WERI-Rb-1 (cell line): ENCODE measurements at regions not wholly inside any gene's neighbourhood (a gene's known extent, or its start where the extent isn't known, plus 50 kb on each side); places are given as distances from the start of the nearest gene placed in this dataset.
A peak's percentile ranks its signal among the peaks of the same experiment; 100 is the strongest.

Source experiments
- DNase-seq: peaks from one replicate; pipeline ENCODE4 v3.0.0-alpha.2; 2020
- H3K27ac ChIP-seq: fragments of 250-450 bp; sonication (Bioruptor Pico); 2 replicates; pipeline ENCODE4 v1.5.1; 2020; ENCODE audit warnings: mild to moderate bottlenecking, moderate library complexity
- H3K27me3 ChIP-seq: fragments of 250-450 bp; sonication (Bioruptor Pico); 2 replicates; pipeline ENCODE4 v1.5.1; 2021; ENCODE audit warnings: mild to moderate bottlenecking, low read depth, moderate library complexity; ENCODE audit not compliant: insufficient read depth, severe bottlenecking
- H3K36me3 ChIP-seq: fragments of 250-450 bp; sonication (Bioruptor Pico); 2 replicates; pipeline ENCODE4 v1.5.1; 2020; ENCODE audit warnings: mild to moderate bottlenecking, moderate library complexity
- H3K4me3 ChIP-seq: 2 replicates; pipeline ENCODE4 v1.5.1; 2011; ENCODE audit warnings: low read depth, mild to moderate bottlenecking, control low read depth, low read length
- H3K9me3 ChIP-seq: fragments of 250-450 bp; sonication (Bioruptor Pico); 2 replicates; pipeline ENCODE4 v1.5.1; 2021; ENCODE audit warnings: mild to moderate bottlenecking, moderate library complexity; ENCODE audit not compliant: severe bottlenecking
- TF ChIP-seq, protein P1 (sequence below): IDR thresholded peaks from 2 replicates; pipeline ENCODE4 v1.5.1; 2011; ENCODE audit warnings: low read depth, mild to moderate bottlenecking, control low read depth, inconsistent platforms, low read length

DNA sequence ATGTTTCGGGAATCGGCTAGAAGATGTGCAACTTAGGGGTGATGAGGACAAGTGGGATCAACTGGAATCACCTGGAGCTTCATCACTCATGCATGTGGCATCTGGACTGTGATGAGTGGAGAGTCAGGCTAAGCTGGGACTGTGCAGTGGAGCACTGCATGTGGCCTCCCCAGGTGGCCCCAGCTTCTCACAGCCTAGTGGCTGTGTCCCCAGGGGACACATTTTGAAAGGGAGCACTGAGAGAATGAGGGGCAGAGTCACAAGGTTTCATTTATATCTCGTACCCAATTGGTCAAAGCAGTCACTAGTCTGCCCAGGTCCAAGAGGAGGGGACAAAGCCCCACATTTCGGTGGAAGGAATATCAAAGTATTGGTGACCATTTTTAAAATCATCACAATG is 54.8 kb upstream of the TCF7L2 start:
- TF ChIP-seq, protein P1, sequence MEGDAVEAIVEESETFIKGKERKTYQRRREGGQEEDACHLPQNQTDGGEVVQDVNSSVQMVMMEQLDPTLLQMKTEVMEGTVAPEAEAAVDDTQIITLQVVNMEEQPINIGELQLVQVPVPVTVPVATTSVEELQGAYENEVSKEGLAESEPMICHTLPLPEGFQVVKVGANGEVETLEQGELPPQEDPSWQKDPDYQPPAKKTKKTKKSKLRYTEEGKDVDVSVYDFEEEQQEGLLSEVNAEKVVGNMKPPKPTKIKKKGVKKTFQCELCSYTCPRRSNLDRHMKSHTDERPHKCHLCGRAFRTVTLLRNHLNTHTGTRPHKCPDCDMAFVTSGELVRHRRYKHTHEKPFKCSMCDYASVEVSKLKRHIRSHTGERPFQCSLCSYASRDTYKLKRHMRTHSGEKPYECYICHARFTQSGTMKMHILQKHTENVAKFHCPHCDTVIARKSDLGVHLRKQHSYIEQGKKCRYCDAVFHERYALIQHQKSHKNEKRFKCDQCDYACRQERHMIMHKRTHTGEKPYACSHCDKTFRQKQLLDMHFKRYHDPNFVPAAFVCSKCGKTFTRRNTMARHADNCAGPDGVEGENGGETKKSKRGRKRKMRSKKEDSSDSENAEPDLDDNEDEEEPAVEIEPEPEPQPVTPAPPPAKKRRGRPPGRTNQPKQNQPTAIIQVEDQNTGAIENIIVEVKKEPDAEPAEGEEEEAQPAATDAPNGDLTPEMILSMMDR = no peak

DNA sequence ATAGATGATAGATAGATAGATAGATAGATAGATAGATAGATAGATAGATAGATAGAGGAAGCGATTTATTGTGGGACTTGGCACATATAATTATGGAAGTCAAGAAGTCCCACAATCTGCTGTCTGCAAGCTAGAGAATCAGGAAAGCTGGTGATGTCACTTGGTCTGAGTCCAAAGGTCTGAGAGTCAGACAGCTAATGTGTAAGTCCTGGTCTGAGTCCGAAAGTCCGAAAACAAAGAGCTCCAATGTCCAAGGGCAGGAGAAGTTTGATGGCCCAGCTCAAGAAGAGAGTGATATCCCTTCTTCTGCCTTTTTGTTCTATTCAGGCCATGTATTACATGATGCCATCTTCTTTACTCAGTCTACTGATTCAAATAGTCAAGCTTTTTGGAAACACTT is 53.8 kb upstream of the TCF7L2 start:
- no peaks in the 10 kb centered on the region for H3K9me3 ChIP-seq
- no peak overlapping the region for H3K4me3 ChIP-seq
- H3K27ac ChIP-seq = no peak overlapping the region
- TF ChIP-seq, protein P1 = no peak
- no peak for DNase-seq
- H3K36me3 ChIP-seq = no peaks in the 10 kb centered on the region
- no peaks in the 10 kb centered on the region for H3K27me3 ChIP-seq

More for the DNA sequence above, 54.8 kb upstream of the TCF7L2 start:
- no peak for DNase-seq
- Histone ChIP-seq H3K36me3 (no peaks in the 10 kb centered on the region), H3K4me3 (no peak overlapping the region), H3K27me3 (no peaks in the 10 kb centered on the region), H3K27ac (no peak overlapping the region), H3K9me3 (no peaks in the 10 kb centered on the region)

DNA sequence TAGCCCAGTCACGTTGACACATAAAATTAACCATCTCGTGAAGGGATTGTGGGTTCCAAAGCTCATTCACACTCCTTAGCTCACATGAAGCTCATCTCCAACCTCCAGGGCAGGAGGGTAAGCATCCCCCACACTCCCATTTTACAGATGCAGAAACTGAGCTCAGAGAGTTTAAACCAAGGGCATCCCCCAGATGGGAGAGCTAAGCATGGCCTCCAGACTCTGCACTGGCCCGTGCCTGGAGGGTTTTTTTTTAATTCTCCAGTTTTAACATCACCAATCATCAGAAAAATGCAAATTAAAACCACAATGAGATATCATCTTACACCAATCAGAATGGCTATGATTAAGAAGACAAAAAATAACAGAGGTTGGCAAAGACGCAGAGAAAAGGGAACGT is 53.3 kb upstream of the TCF7L2 start:
- H3K27ac ChIP-seq = no peak overlapping the region
- TF ChIP-seq, protein P1 = no peak
- H3K4me3 ChIP-seq = no peak overlapping the region
- no peak for DNase-seq
- no peaks in the 10 kb centered on the region for H3K36me3 ChIP-seq
- H3K9me3 ChIP-seq = no peaks in the 10 kb centered on the region
- H3K27me3 ChIP-seq = no peaks in the 10 kb centered on the region

DNA sequence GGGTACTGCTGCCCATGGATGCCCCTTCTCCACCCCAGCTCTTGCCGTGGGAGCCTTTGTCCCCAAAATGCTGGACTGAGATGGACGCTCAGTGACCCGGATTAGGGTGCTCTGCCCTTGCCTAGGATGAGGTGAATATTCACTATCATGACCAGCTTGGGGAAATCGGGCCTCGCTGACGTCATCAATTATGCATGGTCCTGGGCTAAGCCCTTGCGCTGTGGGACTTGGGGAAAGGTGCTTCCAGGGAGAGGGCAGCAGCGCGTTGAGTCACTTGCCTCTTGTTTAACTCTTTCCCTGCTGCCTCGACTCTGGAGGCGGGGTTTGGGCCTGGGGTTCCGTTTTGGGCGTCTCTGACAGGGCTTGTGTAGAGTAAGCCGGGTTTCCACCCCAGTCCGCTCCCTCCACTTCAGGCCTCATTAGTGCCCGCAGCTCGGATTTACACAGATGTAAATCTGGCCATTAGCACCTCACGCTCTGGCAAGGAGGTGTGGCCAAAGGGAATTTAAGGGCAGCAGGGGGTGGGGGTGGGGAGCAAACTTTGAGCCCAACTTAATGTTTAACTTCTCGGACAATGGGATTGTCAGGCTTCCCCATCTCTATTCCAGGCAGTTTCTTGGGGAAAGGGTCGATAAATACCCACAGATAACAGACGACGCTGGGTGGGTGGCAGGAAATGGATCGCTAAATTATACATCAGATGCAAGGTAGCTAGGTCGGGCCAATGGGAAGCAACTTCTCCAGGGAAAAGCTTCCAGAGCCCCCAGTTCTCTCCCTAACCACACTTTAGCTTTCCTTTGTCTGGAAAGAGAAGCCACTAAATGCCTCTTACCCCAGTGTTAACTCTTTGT is 51.3 kb upstream of the TCF7L2 start:
- DNase-seq = peak; percentile 39
- Histone ChIP-seq H3K36me3 (no peaks in the 10 kb centered on the region), H3K4me3 (peak overlapping the region; percentile 34), H3K9me3 (no peaks in the 10 kb centered on the region), H3K27me3 (no peaks in the 10 kb centered on the region), H3K27ac (no peak overlapping the region)
- TF ChIP-seq, protein P1 = no peak

DNA sequence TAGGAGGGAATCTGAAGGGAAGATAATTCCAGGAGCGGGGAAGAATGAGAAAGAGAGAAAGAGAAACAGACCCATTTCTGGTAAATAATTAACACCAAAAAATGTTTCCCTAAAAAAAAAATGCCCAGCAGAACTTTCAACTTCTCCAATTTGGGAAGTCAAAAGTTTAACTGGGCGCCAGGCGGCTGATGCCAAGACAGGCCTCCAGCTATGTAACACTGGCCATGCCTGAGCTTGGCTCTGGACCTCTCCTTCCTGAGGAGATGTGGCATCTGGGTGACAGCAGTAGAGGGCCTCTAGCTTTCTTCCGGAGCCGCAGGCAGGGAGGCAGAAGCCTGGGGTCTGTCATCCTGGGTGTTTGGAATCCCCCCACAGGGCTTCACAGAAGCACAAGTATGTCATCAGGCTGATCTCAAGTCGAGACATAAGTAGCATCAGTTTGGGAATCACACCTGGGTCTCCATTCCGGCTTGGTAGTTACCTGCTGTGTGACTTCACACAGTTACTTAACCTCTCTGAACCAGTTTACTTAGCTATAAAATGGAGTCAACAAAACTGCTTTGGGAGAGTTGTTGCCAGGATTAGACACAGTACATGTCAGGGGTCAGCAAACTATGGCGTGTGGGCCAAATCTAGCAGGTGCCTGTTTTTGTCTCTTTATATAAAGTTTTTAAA is 50.5 kb upstream of the TCF7L2 start:
- Histone ChIP-seq H3K36me3 (no peaks in the 10 kb centered on the region), H3K4me3 (no peak overlapping the region), H3K9me3 (no peaks in the 10 kb centered on the region), H3K27me3 (no peaks in the 10 kb centered on the region), H3K27ac (no peak overlapping the region)
- DNase-seq = no peak
- TF ChIP-seq, protein P1 = no peak
